ENCODE measurements at regions not wholly inside any gene's neighbourhood (a gene's known extent, or its start where the extent isn't known, plus 50 kb on each side); places are given as distances from the start of the nearest gene placed in this dataset.

DNA sequence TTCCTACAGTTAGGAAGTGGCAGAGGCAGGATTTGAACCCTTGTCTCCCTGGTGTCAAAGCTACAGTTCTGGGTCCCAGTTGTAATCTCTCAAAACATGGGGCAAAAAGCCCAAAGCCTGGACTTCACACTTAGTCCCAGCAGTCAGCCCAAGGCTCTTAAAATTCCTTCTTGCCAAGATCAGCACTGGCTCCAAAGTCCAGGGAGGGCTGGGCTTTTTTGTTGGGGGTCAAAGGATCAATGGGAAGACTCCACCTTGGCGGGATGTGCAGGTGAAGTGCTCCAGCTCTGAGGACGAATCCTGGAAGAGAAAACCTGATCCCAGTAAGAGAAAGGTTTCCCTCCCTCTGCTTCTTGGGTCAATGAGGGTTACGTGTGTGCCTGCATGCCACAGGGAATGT, 195.5 kb downstream of the HAPSTR1 start:
- TF ChIP-seq, protein P1, sequence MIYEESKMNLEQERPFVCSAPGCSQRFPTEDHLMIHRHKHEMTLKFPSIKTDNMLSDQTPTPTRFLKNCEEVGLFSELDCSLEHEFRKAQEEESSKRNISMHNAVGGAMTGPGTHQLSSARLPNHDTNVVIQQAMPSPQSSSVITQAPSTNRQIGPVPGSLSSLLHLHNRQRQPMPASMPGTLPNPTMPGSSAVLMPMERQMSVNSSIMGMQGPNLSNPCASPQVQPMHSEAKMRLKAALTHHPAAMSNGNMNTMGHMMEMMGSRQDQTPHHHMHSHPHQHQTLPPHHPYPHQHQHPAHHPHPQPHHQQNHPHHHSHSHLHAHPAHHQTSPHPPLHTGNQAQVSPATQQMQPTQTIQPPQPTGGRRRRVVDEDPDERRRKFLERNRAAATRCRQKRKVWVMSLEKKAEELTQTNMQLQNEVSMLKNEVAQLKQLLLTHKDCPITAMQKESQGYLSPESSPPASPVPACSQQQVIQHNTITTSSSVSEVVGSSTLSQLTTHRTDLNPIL (CRISPR knock-in tag; IDR thresholded peaks at IDR 0.05; ENCODE audit: low read depth) = no peak
- no peak for TF ChIP-seq ARNTL (CRISPR knock-in tag; IDR thresholded peaks at IDR 0.05; ENCODE audit: borderline replicate concordance, low read depth)
- TF ChIP-seq, protein P2, sequence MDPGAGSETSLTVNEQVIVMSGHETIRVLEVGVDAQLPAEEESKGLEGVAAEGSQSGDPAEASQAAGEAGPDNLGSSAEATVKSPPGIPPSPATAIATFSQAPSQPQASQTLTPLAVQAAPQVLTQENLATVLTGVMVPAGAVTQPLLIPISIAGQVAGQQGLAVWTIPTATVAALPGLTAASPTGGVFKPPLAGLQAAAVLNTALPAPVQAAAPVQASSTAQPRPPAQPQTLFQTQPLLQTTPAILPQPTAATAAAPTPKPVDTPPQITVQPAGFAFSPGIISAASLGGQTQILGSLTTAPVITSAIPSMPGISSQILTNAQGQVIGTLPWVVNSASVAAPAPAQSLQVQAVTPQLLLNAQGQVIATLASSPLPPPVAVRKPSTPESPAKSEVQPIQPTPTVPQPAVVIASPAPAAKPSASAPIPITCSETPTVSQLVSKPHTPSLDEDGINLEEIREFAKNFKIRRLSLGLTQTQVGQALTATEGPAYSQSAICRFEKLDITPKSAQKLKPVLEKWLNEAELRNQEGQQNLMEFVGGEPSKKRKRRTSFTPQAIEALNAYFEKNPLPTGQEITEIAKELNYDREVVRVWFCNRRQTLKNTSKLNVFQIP (CRISPR knock-in tag; IDR thresholded peaks at IDR 0.05; ENCODE audit: borderline replicate concordance, low read depth) = no peak
- TF ChIP-seq TOX (CRISPR knock-in tag; IDR thresholded peaks at IDR 0.05; ENCODE audit: borderline replicate concordance) = no peak
- TF ChIP-seq OSR1 (CRISPR knock-in tag; IDR thresholded peaks at IDR 0.05) = no peak
- no peak for TF ChIP-seq CSDC2 (CRISPR knock-in tag; IDR thresholded peaks at IDR 0.05)
- no peak for TF ChIP-seq ZNF70 (CRISPR knock-in tag; IDR thresholded peaks at IDR 0.05)
- TF ChIP-seq, protein P3, sequence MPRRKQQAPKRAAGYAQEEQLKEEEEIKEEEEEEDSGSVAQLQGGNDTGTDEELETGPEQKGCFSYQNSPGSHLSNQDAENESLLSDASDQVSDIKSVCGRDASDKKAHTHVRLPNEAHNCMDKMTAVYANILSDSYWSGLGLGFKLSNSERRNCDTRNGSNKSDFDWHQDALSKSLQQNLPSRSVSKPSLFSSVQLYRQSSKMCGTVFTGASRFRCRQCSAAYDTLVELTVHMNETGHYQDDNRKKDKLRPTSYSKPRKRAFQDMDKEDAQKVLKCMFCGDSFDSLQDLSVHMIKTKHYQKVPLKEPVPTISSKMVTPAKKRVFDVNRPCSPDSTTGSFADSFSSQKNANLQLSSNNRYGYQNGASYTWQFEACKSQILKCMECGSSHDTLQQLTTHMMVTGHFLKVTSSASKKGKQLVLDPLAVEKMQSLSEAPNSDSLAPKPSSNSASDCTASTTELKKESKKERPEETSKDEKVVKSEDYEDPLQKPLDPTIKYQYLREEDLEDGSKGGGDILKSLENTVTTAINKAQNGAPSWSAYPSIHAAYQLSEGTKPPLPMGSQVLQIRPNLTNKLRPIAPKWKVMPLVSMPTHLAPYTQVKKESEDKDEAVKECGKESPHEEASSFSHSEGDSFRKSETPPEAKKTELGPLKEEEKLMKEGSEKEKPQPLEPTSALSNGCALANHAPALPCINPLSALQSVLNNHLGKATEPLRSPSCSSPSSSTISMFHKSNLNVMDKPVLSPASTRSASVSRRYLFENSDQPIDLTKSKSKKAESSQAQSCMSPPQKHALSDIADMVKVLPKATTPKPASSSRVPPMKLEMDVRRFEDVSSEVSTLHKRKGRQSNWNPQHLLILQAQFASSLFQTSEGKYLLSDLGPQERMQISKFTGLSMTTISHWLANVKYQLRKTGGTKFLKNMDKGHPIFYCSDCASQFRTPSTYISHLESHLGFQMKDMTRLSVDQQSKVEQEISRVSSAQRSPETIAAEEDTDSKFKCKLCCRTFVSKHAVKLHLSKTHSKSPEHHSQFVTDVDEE (CRISPR knock-in tag; IDR thresholded peaks at IDR 0.05) = no peak
- TF ChIP-seq ZC3H10 (CRISPR knock-in tag; IDR thresholded peaks at IDR 0.05) = no peak

Measured in SK-N-SH treated with all-trans-retinoic acid at 6 μM for 48 hours (cell line).